ENCODE measurements at regions not wholly inside any gene's neighbourhood (a gene's known extent, or its start where the extent isn't known, plus 50 kb on each side); places are given as distances from the start of the nearest gene placed in this dataset.

DNA sequence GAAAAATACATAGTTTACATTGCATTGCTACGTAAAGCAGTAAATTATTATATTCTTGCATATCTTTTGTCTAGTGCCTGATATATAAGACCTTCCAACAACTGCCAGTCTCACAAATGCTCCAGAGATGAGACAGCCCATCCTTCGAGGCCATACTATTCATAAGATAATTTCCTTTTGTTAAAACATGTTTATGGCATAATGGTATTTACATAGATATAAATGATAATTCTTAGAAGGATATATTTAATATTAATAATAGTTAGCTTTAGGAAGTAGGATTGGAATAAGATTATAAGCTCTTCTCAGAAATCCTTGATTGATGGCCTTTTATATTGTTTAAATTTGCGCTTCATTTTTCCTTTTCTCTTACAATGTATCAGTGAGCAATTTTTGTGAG lies 1410.1 kb upstream of the MIR17HG start:
- DNase-seq = no peak

DNA sequence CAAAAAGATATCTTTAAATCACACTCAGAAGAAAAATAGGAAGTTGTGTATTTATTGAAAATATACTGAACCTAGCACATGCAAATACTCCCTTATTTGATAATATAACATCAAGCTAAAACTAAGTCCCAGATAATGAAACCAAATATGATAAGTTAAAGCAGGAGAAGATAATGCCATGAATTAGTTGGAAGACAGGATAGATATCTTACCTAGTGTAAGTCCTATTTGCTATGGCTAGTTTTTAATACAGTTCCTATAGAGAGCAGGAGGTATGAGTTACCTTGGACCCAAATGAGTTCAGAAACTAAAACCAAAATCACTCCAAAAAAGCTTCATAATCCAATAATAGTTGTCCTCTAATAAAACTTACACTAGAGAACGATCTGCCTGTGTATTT lies 1407.1 kb upstream of the MIR17HG start:
- no peak for DNase-seq

DNA sequence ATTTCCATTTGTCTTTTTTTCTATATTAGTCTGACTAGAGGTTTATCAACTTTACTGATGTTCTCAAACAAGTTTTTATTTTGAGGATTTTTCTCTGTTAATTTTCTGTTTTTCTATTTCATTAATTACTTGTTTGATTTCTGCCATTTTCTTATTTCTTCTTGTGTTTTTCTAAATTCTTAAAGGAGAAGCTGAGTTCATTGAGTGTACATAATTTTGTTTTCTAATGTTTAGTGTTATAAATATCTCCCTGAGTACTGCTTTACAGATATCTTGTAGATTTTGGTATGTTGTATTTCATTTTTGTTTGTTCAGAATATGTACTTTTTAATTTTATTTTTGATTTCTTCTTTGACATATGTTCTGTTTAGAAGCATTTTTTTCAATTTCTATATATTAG lies 1404.3 kb upstream of the MIR17HG start:
- no peak for DNase-seq

DNA sequence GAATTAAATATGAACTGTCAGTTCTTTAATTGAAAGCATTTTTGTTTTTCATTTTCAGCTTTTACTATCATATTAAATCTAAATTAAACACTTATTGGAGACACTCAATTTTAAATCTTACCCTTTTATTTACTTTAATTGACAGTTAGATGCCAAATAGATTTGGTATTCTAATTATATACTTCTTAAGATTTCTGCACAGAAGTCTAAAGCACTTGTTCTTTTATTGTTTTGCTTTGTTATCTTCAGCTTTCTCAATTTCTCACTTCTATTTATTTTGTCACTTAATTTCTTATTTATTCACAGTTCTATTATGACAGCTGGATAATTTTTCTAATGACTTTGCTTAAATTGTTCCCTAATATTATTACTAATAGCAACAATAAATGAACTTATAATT lies 1397.3 kb upstream of the MIR17HG start:
- no peak for DNase-seq

DNA sequence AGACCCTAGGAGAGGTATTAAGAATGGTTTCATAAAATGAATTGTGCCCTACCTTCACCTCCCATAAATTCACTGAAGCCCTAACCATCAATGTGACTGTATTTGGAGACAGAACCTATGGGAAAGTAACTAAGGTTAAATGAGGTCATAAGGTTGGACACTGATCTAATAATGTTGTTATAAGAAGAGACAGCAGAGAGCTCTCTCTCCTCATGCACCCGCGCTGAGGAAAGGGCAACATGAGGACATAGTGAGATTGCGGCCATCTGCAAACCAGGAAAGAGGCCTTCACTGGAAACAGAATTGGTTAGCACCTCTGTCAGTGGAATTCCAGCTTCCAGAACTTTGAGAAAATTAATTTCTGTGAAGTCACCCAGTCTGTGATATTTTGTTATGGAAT lies 1396.1 kb upstream of the MIR17HG start:
- DNase-seq = no peak

DNA sequence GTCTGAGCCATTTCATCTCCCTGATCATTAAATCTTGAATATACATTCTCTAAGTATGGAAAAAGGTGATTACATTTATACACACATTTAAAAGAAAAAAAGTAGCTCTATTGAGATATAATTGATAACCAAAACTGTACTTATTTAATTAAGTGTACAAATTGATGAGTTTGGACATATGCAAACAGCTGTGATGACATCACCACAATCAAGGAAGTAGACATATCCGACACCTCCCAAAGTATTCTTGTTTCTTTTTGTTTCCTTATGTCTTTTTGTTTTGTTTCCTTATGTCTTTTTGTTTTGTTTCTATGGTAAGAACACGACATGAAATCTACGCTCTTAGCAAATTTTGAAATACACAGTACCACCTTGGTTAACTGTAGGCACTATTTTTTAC lies 1393.9 kb upstream of the MIR17HG start:
- no peak for DNase-seq

DNA sequence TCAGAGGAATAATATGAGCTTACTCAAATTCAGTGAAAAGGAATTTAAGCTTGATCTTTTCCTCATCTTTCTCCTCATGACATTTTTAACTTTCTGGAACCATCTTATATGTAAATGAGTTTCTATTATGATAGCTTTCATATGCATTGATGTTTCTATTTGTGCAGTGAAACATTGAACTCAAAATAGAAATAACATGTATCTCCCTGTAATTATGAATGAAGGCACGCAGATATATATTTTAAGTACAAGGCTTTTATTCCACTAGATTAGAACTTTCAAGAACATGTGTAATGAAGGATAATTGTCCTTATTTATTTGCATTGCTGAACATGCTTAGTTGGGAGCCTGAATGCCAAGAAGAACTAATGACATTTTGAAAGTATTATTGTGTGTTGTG lies 1391.7 kb upstream of the MIR17HG start:
- DNase-seq = no peak

DNA sequence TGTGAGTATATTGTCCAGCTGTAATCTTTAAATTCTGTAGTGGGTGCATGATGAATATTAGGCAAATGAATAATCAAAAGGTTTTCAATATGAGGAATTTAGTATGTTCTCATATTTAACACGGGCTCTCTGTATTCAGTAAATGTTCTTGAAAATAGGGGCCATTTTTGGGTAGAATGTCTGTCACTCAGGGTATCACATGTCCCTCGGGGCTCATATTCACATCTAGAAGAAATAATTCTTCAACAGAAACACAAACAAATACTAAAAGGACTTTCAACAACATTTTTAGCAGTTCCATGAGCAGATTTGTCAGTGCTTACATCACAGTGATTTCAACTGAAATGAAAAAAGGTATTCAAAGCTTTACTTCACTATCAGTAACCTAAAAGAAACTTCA lies 1388.4 kb upstream of the MIR17HG start:
- DNase-seq = no peak

DNA sequence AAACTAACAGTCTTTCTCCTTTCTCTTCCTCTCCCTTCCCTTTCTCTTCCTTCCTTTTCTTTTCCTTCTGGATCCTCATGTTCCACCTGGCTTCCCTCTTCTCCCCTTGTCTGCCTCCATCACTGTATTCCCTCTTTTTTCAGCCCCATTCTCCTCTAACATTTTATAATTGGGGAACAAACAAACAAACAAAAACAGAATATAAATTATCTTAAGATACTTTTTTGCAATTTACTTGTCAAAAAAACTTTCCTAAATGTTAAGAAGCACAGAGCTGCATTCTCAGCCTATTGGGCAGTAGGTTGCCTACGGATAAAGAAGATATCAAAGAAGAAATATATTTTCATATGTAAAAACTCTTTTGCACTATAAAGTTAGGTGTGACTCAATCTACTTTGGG lies 1382.2 kb upstream of the MIR17HG start:
- no peak for DNase-seq

DNA sequence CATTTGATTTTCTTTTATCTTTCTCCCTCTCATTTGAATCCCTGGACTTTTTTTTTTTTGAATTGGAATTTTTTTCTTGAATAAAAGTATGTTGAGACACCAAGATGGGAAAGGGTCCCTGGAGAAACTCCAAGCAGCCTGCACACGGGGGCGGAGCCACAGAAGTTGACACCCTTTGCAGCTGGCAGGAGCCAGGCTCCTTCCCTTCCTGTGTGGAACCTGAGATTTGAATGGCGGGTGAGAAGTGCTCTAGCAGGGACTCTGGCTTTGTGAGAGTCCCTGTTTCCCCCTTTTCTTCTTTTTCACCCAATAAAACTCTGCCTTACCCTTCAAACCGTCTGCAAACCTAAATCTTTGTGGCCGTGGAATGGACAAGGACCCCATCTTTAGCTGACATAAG lies 1381.0 kb upstream of the MIR17HG start:
- no peak for DNase-seq

DNA sequence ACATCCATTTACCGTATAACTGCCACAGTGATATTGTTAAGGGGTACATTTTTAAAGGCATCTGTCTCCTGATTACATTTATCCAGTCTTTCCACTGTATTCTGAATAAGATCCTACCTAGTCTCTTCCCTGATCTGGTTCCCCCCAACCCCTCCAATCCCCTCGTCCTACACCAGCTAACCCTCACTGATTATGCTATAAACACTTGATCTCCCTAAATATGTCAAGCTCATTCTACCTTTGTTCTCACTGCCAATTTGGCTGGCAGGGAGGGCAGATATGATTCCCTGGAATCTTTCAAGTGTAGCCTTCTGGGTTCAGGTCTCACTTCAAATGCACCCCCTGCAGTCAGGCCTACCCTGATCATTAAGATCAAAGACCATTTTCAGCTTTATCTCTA lies 1379.8 kb upstream of the MIR17HG start:
- no peak for DNase-seq

DNA sequence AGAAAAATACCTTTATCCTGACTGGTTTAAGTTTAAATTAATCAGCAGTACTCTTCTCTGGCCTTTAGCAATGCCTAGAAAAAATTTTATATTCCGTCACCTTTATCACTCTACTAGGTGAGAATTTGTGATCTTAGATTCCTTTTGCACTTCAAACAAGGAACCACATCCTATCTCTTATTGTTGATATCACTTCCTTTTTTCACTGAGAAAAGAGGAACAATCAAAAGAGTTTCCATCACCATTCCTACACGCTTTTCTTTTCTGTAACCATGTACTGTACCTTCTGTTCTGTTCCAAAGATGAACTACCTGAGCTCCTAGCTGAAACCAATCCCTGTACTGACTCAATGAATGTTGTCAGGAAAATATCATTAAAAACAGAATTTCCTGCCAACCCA lies 1379.0 kb upstream of the MIR17HG start:
- no peak for DNase-seq

DNA sequence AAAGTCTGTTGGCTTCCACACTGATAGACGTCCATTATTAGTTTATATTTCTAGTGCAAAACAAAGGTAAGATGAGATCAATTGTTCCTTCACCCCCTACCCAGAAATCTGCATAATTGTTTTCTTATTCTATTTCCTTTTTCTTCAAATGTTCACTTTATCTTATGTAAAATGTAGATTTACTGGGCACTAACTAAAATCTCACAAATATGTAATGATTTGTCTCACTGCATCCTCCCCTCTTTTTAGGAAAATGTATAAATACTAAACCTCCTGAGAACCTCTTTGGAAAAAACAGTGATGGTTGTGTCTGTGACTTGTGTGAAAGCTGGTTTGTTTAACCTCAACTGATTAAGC lies 1377.2 kb upstream of the MIR17HG start:
- DNase-seq = no peak

DNA sequence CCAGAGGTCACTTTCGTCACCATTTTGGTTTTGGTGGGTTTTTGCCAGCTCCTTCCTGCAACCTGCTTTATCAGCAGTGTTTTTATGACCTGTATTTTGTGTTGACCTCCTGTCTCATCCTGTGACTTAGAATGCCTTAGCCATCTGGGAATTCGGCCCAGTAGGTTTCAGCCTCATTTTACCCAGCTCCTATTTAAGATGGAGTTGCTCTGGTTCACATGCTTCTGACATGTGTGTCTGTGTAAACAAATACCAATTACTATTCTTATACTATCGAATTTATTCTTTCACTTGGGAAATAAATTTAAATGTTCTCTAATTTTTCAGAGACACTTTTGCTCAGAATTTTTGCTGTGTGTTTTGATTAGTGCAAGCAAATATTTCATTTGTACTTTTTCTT lies 1370.3 kb upstream of the MIR17HG start:
- DNase-seq = no peak

DNA sequence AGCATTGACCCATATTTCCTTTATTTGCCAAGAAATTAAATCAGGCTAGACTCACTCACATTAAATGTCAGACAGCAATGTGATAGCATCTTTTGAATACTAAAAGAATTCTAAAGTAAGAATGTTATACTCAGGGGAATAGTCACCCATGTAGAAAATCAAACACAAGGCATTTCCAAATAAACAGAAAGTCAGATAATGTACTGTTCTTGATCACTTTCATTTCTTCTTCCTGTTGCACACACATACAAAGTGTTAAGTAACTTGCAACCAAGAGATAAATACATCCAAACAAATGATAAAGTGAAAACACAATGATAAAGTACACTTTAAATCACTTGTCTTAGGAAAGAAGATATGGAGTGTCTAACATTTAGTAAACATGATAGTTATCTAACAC lies 1366.6 kb upstream of the MIR17HG start:
- no peak for DNase-seq

DNA sequence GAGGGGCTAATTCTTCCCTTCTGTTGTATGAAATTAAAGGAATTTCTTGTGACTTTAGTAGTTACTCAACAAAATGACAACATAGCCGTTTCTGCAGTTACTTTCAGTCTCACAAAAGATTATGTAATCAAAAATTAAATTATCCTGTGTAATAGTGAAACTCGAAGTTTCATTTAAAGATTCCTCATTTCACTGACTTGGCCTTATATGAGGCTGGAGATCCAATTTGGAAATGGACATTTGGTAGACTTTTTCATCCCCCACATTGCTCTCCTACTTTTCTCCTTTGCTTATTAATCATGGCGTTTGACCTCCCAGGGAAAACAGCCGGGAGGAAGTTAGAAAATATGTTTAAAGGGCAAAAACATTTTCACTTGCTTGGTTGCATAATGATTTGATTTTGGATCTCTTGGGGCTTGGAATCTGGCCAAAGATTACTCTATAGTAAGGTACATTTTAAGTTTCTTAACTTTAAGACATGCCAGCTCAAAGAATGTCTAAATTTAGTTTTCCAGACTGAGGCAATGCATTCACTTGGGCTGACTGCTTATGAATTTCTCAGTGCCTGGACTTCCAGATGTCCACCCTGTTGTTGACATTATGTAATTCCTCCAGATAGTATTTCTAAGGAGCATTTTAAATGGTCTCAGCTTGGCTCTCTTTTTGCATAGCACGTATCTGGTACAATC lies 1364.9 kb upstream of the MIR17HG start:
- DNase-seq = no peak

DNA sequence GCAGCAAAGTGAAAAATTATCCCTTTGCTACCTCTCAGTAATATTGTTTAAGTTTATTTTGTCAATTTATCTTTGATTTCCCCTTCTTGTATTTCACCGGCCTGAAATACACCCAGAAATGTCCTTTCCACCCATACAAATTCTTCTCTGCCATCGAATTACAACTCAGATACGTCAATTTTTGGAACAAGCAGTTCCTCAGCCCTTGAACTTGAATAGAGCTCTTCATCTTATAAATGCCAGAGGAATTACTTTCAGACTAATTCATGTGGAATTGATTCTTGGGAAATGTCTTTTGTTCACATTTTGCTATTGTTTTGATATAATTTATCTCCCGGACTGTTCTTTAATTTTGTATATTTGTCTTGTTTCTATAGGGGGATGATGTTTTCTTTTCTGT lies 1359.3 kb upstream of the MIR17HG start:
- DNase-seq = no peak

DNA sequence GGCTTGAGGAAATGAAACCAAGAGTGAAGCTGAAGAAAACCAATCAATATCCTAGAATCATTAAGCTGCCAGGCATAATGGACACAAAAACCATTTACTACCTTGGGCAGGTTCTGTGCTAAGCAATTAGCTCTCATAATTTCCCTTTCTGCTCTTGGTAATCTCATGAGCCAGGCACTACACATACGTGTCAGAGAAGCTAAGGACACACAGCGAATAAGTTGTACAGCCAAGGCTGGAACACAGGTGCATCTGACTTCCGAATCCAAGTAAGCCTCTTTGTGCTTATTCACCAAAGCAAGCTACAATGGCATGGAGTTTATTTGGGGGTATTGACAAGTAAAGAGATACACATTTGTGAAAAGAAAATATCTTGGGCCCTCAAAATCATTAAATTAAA lies 1343.9 kb upstream of the MIR17HG start:
- no peak for DNase-seq

DNA sequence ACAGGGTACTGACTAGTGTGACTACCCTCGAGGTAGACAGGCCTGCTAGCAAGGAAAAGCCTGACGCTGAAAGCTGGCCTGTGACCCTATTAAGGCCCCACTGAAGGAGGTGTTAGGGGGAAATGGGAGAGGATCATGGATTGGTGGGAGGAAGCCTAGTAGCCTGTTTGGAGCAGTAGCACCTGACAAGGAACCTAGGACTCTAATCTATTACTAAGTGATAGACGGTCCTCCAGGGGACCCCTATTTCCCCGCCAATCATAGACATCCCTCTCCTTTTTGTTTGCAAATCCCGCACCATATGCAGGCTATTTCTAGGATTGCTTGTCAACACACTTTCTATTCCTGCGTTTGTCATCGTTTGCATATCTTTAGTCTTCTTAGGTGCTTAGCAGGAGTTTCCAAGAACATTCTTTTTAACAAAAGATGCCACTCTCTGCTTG lies 1338.8 kb upstream of the MIR17HG start:
- DNase-seq = no peak

DNA sequence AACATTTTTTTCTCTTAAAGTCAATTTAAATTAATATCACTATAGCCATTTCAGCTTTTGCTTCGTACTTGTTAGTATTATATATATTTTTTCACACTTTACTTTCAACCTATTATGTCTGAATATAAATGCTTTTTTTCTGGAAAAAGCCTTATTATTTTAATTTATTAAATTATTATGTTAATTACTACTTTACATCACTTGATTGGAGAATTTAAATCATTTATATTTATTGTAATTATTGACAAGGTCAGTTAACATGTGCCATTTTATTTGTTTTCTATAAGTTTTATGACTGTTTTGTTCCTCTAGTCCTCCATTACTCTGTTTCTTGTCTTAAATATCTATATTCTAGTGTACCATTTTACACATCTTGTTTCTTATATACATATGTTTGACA lies 1333.4 kb upstream of the MIR17HG start:
- no peak for DNase-seq

DNA sequence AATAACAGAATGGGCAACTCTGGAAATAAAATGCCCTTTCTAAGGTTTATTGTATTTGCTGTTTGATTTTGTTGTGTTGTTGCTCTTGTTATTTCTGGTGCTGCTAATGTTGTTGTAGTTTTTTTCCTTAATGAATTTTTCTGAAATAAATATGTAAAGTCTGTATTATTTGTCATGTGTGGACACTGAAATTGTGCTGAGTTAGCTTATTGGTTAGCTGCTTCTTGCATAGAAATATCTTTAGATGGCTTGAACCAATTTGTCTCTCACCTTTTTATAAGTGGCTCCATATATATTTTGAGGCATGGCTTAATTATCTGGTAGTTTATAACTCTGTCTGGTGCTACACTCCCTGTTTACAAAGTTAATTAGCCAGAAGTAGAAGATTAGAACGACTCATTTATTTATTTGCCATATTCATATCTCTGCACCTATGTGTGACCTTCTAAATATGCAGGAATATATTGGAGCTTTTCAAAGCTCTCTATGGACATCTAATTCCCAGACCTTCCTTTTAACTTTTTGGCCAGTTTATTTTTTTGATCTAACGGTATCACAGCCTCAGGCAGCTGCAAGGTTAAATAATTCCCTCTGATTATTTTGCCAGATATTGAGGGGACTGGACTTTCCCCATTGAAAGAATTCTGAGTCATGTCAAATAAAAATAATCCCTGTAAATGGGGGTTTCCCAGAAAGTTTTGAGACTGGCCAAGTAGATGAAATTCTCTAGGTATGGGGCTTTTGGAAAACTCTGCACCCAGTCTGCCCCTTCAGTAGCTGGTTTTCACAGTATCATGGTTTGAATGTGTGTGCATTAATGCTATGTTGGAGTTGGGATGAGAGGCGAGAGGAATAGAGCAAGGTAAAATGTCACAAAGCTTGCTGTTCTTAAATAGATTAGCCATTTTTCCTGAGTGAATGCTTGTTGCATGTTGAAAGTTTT lies 1331.7 kb upstream of the MIR17HG start:
- no peak for DNase-seq

DNA sequence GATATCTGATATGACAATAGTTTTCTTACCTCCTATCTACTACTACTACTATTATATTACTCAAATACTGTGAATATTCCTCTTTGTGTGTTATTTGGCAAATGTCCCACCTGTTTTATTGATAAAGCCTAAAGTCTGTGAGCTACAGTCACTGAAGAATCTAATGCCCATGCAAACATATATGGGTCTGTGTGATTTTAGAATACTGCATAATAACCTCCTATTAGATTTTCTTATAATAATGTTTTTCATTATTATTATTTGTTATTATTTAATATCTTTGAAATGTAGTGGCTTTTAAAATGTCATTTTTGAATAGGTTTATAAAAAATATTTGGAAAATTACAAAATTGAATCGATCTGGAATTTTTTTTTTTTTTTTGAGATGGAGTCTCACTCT lies 1330.8 kb upstream of the MIR17HG start:
- no peak for DNase-seq

DNA sequence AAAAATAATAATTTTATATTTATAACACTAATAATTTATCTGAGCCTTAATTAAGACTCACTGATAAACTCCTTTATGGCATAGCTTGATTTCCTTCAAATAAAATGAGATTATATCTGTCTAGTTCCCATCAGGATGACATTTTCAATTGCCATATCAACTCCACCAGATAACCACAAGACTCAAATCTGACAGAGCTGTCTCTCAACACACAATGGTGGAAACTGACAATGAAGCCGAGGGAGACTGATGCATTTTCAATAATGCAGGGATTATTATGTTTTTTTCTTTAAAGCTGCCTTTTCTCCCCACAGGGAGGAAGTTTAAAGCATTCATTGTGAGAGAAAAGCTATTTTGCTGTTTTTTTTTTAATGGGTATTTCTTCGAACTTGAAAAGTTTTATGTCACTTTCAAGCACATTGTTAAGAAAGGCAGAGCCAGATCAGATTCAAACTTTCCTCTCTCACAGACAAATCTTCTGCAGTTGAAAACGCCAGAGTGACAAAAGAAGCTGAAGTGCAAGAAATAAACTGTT lies 1326.9 kb upstream of the MIR17HG start:
- DNase-seq = no peak

DNA sequence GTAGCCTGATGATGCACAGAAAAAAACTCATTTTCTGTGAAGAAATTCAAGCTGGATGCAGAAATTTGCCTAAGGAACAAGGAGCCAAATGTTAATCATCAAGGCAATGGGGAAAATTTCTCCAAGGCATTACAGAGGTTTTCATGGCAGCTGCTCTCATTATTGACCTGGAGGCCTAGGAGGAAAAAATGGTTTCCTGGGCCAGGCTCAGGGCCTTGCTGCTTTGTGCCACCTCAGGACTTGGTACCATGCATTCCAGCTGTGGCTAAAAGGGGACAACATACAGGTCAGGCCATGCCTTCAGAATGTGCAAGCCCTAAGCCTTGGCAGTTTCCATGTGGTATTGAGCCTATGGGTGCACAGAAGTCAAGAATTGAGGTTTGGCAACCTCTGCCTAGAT lies 1320.1 kb upstream of the MIR17HG start:
- no peak for DNase-seq

All from NCI-H345 (cell line).